MM.1S (cell line): ENCODE measurements at regions not wholly inside any gene's neighbourhood (a gene's known extent, or its start where the extent isn't known, plus 50 kb on each side); places are given as distances from the start of the nearest gene placed in this dataset.

Source experiments
- EZH2 ChIP-seq: fragments of 300-600 bp; sonication (generic); optimal IDR thresholded peaks from 2 replicates; pipeline ENCODE3; 2017; ENCODE audit warnings: low read depth, mild to moderate bottlenecking, antibody characterized with exemption, low read length, mixed read lengths
- TF ChIP-seq, protein P1 (sequence below): fragments of 300-600 bp; sonication (generic); IDR thresholded peaks from 2 replicates; pipeline ENCODE4 v1.5.1; 2016; ENCODE audit warnings: antibody characterized with exemption, low read length, mixed read lengths

DNA sequence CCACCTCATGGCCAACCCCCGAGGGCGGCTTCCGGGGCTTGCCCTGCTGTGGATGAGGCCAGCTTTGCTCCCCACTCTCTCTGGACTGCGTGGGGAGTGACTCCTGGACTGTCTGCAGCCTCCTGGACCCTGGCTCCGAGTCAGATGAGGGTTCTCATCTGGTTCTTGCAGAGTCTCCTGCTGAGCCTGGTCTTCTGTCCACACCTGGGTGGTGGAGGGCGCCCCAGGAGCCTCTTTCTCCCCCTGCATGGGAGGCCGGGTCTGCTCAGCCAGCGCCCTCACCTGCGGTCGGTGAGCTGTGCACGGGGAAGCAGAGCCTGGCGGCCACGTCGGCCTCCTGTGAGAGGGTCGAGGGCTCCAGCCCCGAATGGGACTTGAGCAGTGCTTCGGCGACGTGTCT lies 78.3 kb downstream of the RTP5 start:
- TF ChIP-seq, protein P1, sequence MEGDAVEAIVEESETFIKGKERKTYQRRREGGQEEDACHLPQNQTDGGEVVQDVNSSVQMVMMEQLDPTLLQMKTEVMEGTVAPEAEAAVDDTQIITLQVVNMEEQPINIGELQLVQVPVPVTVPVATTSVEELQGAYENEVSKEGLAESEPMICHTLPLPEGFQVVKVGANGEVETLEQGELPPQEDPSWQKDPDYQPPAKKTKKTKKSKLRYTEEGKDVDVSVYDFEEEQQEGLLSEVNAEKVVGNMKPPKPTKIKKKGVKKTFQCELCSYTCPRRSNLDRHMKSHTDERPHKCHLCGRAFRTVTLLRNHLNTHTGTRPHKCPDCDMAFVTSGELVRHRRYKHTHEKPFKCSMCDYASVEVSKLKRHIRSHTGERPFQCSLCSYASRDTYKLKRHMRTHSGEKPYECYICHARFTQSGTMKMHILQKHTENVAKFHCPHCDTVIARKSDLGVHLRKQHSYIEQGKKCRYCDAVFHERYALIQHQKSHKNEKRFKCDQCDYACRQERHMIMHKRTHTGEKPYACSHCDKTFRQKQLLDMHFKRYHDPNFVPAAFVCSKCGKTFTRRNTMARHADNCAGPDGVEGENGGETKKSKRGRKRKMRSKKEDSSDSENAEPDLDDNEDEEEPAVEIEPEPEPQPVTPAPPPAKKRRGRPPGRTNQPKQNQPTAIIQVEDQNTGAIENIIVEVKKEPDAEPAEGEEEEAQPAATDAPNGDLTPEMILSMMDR: no peak
- no peak for TF ChIP-seq EZH2
